Stomach (tissue), 8 donors: ENCODE measurements at regions not wholly inside any gene's neighbourhood (a gene's known extent, or its start where the extent isn't known, plus 50 kb on each side); places are given as distances from the start of the nearest gene placed in this dataset.

Experiments used
- DNase-seq, 2 donors: peaks; one replicate each; pipeline versions ENCODE4 v3.0.0 to v3.0.0-alpha.2; 2013 to 2019
- H3K27ac ChIP-seq, 5 donors: fragments of 200-600 bp in 4 of 5; sonication (generic) in 4 of 5; one replicate each; pipeline ENCODE4 v1.5.1; 2013 to 2019; ENCODE audit warnings: mild to moderate bottlenecking in 1 of 5, moderate library complexity in 1 of 5
- H3K27me3 ChIP-seq, 3 donors: fragments of 200-600 bp; sonication (generic); one replicate each; pipeline ENCODE4 v1.5.1; 2017 to 2019; ENCODE audit warnings: mixed run types in 1 of 3
- H3K36me3 ChIP-seq, 4 donors: fragments of 200-600 bp; sonication (generic); 1 replicate in 3 of 4; 2 replicates in 1 of 4; pipeline ENCODE4 v1.5.1; 2016 to 2019
- H3K4me1 ChIP-seq, 4 donors: fragments of 200-600 bp; sonication (generic); one replicate each; pipeline ENCODE4 v1.5.1; 2016 to 2019
- H3K4me3 ChIP-seq, 4 donors: fragments of 200-600 bp; sonication (generic) in 3 of 4; one replicate each; pipeline ENCODE4 v1.5.1; 2016 to 2019; ENCODE audit warnings: mild to moderate bottlenecking in 1 of 4
- H3K9me3 ChIP-seq, 4 donors: fragments of 200-600 bp; sonication (generic); one replicate each; pipeline ENCODE4 v1.5.1; 2016 to 2019
- EP300 ChIP-seq: sonication (generic); formaldehyde crosslinking; IDR thresholded peaks from one replicate; pipeline ENCODE4 v1.6.1; 2017; ENCODE audit warnings: antibody characterized with exemption
- POLR2A ChIP-seq, 4 donors: fragments of 450-650 bp; IDR thresholded peaks; one replicate each; pipeline ENCODE4 v1.6.1; 2016; ENCODE audit warnings: antibody characterized with exemption in 4 of 4, control low read depth in 2 of 4, mild to moderate bottlenecking in 1 of 4, moderate library complexity in 1 of 4
- POLR2AphosphoS5 ChIP-seq, 3 donors: sonication (generic); formaldehyde crosslinking; IDR thresholded peaks; one replicate each; pipeline ENCODE4 v1.6.1; 2016; ENCODE audit warnings: antibody characterized with exemption in 3 of 3
- WGBS, 5 donors: extraction: QIAGEN DNeasy Blood & Tissue Kit in 3 of 5; methylation state at CpG; one replicate each; pipeline versions ENCODE4 v1.1.5 to v1.1.7; 2013 to 2018; 5-methylcytosine and 5-hydroxymethylcytosine counted together
- intact Hi-C: fragments of 100-400 bp; cut with DNase I; formaldehyde crosslinking; loops from one replicate; pipeline ENCODE4 v1.15.1; 2023; ENCODE audit warnings: low total_unique reads
- TF ChIP-seq, protein P1 (sequence below), 7 experiments: fragments of 450-650 bp in 4 of 7; fragments of 200-600 bp in 3 of 7; sonication (generic) in 3 of 7; IDR thresholded peaks; one replicate each; pipeline ENCODE4 v1.5.1; 2016 to 2019; ENCODE audit warnings: antibody characterized with exemption in 7 of 7, control low read depth in 2 of 7, mild to moderate bottlenecking in 1 of 7
- donor health status: healthy with polysubstance abuse.
- donor health status: Bipolar disorder and iron deficiency.
- donor health status: healthy.

DNA sequence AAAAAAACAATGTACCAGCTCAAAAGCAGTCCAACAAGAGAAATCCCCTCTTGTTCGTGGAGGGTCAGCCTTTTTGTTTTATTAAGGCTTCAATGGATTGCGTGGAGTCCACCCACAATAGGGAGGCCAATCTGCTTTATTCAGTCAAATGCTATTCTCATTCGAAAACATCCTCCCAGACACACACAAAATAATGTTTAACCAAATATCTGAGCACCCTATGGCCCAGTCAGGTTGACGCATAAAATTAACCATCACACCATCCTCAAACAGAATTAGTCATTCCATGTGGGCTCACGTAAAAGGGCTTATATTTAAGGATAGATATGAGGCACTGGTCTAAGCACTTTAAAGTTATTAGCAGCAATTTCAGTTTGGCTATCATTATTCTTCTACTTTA lies 58.9 kb upstream of the DEUP1 start:
- H3K27ac ChIP-seq = no peak overlapping the region
- intact Hi-C loops = no loop called here
- 73 to 88% (median 79%) methylated on average over 5 of the region's 5 CpGs for WGBS, 5 donors
- H3K9me3 ChIP-seq = peaks cover 0 to 9% (median 0%) of the 10 kb centered on the region in 4 donors
- no peak overlapping the region for H3K4me3 ChIP-seq
- no peaks in the 10 kb centered on the region for H3K27me3 ChIP-seq
- H3K36me3 ChIP-seq = no peaks in the 10 kb centered on the region
- H3K4me1 ChIP-seq = no peaks in the 10 kb centered on the region
- TF ChIP-seq POLR2AphosphoS5 (IDR thresholded peaks at IDR 0.05) (no peak), EP300 (no peak)
- TF ChIP-seq, protein P1, sequence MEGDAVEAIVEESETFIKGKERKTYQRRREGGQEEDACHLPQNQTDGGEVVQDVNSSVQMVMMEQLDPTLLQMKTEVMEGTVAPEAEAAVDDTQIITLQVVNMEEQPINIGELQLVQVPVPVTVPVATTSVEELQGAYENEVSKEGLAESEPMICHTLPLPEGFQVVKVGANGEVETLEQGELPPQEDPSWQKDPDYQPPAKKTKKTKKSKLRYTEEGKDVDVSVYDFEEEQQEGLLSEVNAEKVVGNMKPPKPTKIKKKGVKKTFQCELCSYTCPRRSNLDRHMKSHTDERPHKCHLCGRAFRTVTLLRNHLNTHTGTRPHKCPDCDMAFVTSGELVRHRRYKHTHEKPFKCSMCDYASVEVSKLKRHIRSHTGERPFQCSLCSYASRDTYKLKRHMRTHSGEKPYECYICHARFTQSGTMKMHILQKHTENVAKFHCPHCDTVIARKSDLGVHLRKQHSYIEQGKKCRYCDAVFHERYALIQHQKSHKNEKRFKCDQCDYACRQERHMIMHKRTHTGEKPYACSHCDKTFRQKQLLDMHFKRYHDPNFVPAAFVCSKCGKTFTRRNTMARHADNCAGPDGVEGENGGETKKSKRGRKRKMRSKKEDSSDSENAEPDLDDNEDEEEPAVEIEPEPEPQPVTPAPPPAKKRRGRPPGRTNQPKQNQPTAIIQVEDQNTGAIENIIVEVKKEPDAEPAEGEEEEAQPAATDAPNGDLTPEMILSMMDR (IDR thresholded peaks at IDR 0.05) = no peak
- no peak for DNase-seq

DNA sequence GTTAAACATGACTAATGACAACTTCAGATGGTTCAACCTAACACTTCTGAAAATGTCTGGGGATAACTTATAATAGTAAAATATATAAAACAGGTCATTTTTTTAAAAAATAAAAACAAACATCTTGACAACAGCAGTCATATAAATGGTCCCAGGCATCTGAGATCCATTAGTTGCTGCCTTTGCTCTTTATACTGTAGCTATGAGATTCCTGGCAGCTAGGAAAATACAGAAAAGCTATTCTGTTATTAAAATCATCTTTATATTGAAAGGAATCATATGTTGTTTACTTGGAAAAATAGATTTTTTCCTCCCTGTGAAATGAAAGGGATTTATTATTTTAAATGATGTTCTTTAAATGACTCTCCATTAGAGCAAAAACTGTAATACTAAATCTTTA lies 55.7 kb upstream of the DEUP1 start:
- peak in 1 of 2 donors; percentile 17 for DNase-seq
- H3K4me3 ChIP-seq = no peak overlapping the region
- no peaks in the 10 kb centered on the region for H3K9me3 ChIP-seq
- TF ChIP-seq, protein P1 (IDR thresholded peaks at IDR 0.05) = no peak
- TF ChIP-seq EP300 = no peak
- TF ChIP-seq POLR2A (IDR thresholded peaks at IDR 0.05) = no peak
- TF ChIP-seq POLR2AphosphoS5 (IDR thresholded peaks at IDR 0.05) = no peak
- no peaks in the 10 kb centered on the region for H3K36me3 ChIP-seq
- H3K4me1 ChIP-seq = peaks cover 0 to 11% (median 0%) of the 10 kb centered on the region in 4 donors
- intact Hi-C loops = no loop called here
- no peak overlapping the region for H3K27ac ChIP-seq
- H3K27me3 ChIP-seq = no peaks in the 10 kb centered on the region

DNA sequence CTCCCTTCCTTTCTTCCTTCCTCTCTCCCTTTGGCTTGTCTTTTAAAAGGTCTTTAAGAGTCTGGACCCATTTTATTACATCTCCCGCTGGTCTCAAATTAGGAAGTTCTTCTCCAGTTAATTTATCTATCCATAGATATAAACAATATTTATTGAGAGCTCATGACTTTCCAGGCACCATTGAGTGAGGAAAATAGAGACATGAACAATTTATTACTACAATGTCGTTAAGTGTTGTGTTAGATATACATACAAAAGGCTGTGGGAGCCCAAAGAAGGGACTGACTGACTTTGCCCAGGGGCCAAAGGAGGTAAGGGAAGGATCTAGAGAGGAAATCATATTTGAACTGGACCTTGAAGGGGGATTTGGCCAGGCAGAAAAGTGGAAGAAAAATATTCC lies 51.6 kb upstream of the DEUP1 start:
- intact Hi-C loops = no loop called here

DNA sequence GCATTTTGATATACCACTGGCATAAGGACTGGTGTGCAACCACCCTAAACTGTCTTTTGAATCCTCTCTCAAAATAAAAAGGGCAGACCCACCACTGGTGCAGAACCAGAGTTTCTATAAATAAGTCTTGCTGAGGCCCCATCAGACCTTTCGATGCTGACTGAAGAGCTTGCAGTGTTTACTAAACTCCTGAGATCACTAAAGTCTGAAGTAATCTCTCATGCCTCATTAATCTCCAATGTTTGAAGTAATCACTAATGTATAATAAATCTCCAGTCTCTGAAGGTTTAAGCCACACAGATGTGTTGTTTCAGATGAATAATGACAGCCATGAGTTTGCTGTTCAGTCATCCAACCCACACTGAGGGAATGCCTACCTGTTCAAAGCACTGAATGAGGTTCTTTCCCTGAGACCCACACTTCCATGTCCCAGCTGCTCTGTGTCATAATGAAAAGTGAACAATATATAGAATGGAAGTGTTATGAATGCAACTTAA lies 50.6 kb upstream of the DEUP1 start:
- 23 to 57% (median 48%) methylated on average over 1 of the region's 1 CpG for WGBS, 5 donors
- peak in 1 of 2 donors; percentile 46 for DNase-seq
- Histone ChIP-seq H3K9me3 (no peaks in the 10 kb centered on the region), H3K27ac (no peak overlapping the region), H3K27me3 (no peaks in the 10 kb centered on the region), H3K36me3 (no peaks in the 10 kb centered on the region), H3K4me3 (no peak overlapping the region), H3K4me1 (peaks cover 0 to 12% (median 0%) of the 10 kb centered on the region in 4 donors)
- intact Hi-C loops = no loop called here
- TF ChIP-seq, protein P1 (IDR thresholded peaks at IDR 0.05) = no peak
- TF ChIP-seq POLR2AphosphoS5 (IDR thresholded peaks at IDR 0.05) (no peak), POLR2A (IDR thresholded peaks at IDR 0.05) (no peak), EP300 (no peak)

More for the DNA sequence above, 51.6 kb upstream of the DEUP1 start:
- 70 to 83% (median 78%) methylated on average over 2 of the region's 2 CpGs for WGBS, 5 donors
- Histone ChIP-seq H3K9me3 (no peaks in the 10 kb centered on the region), H3K4me1 (peaks cover 0 to 12% (median 0%) of the 10 kb centered on the region in 4 donors), H3K36me3 (no peaks in the 10 kb centered on the region), H3K27me3 (no peaks in the 10 kb centered on the region), H3K27ac (no peak overlapping the region), H3K4me3 (no peak overlapping the region)
- TF ChIP-seq, protein P1 (IDR thresholded peaks at IDR 0.05) = no peak
- no peak for TF ChIP-seq POLR2AphosphoS5 (IDR thresholded peaks at IDR 0.05)
- TF ChIP-seq POLR2A (IDR thresholded peaks at IDR 0.05) = no peak
- no peak for TF ChIP-seq EP300
- no peak for DNase-seq
